SK-MEL-5 (cell line): ENCODE measurements at regions not wholly inside any gene's neighbourhood (a gene's known extent, or its start where the extent isn't known, plus 50 kb on each side); places are given as distances from the start of the nearest gene placed in this dataset.
A peak's percentile ranks its signal among the peaks of the same experiment; 100 is the strongest.

Source experiments
- DNase-seq: peaks from one replicate; pipeline ENCODE4 v3.0.0-alpha.2; 2016; ENCODE audit warnings: low read depth, low spot score
- in situ Hi-C: cut with HindIII; loops from 2 replicates; pipeline ENCODE4 v1.10.0; 2016; ENCODE audit warnings: low sequenced_read_pairs, high pct_unique_total_duplicates, low pct_unique_long_range_greater_than_20kb

GRCh38 chrX:69290292-69290691 lies 125.0 kb upstream of the PJA1 start:
- no peak for DNase-seq
- in situ Hi-C loops = no loop called here

DNA sequence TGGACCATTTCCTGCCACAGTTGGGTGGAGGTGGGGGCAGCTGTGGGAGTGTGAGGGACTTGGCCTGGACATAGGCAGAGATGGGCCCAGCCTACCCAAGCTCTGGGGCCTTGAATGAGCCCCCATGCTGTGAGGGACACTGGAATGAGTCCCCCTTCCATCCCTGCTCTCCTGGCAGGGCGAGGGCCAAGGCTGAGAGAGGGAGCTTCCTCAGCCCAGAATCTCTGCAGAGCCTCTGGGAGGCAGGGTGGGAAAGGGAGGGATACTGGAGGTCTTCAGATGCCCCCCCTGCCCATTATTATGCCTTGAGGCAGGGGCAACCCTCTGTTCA lies 124.5 kb upstream of the PJA1 start:
- DNase-seq = no peak
- in situ Hi-C loops = no loop called here

- no peak for DNase-seq
- in situ Hi-C loops = no loop called here
Measured at GRCh38 chrX:69289046-69289792, 124.0 kb upstream of the PJA1 start.

DNA sequence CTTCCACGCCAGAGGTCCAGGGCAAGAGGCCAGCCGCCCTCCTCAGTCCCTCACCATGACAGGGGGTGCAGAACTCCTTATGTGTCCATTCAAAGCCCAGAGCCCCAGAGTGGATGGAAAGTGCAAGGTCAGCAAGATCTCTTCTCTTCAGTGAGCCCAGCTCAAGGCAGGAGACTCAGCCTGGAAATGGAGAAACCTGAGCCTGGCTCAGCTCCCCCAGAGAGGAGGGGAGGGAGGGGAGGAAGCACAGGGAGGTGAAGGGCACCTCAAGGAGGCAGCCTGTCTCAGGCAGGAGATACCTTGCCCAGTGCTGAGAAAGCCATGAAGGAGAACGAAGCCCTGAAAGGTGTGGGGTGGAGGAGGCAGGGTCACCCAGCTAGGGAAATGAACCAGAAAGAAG lies 121.8 kb upstream of the PJA1 start:
- no peak for DNase-seq
- in situ Hi-C loops = no loop called here

DNA sequence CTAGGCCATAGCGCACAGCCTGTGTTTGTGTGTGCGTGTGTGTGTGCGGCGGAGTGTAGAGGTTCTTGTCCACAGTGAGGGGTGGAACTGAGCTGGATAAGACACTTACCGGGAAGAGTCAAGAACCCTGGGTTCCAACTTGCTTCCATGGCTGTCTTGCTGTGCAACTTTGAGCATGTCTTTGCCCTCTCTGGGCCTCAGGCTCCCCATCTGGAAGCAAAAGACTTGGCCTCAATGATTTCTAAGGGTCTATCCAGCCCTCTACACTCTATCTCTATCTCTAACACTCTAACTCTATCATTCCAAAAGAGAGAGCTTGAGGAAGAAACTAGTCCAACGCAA lies 121.3 kb upstream of the PJA1 start:
- in situ Hi-C loops = no loop called here

GRCh38 chrX:69285881-69286564 lies 120.8 kb upstream of the PJA1 start:
- peak; percentile 27 for DNase-seq
- in situ Hi-C loops = no loop called here

More for the DNA sequence above, 121.3 kb upstream of the PJA1 start:
- no peak for DNase-seq

DNA sequence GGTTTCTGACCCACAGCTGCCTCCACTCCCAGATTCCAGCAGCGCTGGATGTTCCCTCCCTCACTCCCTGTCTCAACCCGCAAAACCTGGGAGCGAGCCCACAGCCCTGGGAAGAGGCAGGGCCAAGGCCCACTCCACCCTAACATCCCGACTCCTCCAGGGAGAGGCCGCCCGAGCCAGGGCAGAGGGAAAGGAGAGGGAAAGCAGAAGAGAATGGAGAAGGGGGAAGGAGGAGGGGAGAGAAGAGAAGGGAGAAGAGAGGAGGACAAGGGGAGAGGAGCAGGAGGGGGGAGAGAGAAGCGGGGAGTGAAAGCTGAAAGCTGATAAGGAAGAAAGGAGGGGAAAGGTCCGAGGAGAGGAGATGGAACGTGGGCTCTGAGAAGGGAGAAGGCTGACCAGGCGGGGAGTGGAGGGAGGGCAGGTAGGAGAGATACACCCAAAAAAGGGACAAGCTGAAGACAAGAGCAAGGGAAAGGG lies 120.2 kb upstream of the PJA1 start:
- in situ Hi-C loops = no loop called here

GRCh38 chrX:69284491-69284890 lies 119.2 kb upstream of the PJA1 start:
- no peak for DNase-seq
- in situ Hi-C loops = no loop called here

More for the DNA sequence above, 120.2 kb upstream of the PJA1 start:
- no peak for DNase-seq

DNA sequence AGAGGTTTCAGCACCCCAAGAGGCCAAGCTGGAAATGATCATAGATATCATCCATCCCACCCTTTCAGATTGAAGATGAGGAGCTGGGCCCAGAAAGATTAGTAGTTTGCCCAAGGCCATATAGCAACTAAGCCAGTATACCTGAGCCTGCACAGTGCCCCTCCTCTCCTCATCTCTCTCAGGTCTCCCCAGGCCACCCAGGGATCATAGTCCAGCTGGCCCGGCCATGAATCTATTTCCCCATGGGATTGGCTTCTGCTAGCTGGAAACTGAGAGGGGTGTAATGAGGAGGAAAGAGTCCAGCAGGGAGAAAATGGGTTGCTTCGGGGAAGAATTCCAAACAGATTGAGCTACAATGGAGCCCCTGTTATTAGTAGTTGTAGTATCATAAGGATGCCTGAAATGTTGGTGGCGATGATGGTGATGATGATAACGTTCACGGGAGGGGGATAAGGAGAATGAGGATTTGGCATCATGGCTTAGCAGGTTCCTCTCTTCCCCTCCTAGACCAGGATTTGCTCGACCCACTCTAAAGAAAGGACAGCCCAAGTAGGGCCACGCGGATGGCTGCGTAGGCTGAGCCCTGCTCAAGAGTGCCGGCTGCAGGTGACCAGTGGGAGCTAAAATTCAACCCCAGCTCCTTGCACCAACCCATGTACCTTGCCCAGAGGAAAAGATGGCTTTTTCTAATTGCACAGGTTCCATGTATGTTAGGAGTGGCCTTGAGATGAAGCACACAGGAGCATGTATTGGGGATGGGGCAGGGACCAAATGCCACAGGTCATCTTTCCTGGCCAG lies 117.8 kb upstream of the PJA1 start:
- no peak for DNase-seq
- in situ Hi-C loops = no loop called here

GRCh38 chrX:69280933-69281332 lies 115.7 kb upstream of the PJA1 start:
- no peak for DNase-seq
- in situ Hi-C loops = no loop called here

GRCh38 chrX:69279234-69279633 lies 114.0 kb upstream of the PJA1 start:
- in situ Hi-C loops = no loop called here
- DNase-seq = no peak

DNA sequence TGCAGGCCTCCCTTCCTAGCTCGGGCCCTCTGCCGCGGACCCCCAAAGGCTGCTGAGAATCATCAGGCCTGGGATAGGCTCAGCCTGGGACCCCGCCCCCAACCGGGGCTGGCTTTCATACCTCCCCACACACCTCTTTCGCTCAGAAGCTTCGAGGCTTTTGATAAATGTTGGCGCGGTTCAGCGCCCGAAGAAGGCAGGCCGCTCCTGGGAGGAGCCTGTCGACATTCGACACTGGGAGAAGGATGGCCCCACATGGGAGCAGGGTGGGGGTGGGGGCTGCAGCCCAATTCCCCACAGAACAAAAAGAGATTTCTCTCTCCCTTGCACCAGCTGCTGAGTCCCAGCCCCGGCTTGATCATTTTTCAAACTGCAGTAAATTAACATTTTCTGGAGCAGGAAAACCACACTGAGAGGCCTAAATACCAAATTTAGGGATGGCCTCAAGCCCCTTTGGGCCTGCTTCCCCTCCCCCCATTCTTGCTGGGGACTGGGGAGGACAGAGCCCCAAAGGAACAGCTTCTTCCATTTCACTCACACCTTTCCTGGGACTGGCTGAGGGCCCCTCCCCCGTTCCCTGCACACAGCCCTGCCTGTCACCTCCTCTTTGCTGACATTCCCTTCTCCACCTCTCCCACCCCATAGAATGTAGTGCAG lies 112.9 kb upstream of the PJA1 start:
- in situ Hi-C loops = no loop called here
- no peak for DNase-seq

DNA sequence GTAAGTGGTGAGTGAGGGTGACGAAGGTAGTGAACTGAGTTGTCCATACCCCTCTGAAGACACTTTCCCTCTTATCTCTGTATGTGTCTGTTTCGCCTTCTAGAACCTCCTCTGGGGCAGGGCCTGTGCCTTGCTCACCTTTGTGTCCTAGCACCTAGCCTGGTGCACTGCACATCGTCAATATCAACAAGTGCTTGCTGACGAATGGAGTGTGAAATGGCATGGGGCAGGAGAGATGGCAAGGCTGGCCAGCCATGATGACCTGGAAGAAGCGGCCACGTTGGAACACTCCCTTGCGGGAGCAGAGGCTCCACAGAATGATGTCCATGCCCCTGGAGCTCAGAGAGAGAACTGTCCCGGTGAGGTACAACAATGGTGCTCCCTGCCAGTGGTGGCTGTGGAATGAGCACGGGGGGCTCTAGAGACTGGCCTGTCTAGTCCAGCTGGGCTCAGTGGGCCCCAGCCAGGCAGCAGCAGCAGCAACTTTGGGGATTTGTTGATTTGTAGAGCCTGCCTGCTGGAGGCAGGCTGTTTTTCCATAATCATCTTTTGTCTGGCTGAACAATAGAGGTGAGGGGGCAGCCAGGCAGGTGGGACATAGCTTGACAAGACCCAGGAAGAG lies 112.2 kb upstream of the PJA1 start:
- no peak for DNase-seq
- in situ Hi-C loops = no loop called here

DNA sequence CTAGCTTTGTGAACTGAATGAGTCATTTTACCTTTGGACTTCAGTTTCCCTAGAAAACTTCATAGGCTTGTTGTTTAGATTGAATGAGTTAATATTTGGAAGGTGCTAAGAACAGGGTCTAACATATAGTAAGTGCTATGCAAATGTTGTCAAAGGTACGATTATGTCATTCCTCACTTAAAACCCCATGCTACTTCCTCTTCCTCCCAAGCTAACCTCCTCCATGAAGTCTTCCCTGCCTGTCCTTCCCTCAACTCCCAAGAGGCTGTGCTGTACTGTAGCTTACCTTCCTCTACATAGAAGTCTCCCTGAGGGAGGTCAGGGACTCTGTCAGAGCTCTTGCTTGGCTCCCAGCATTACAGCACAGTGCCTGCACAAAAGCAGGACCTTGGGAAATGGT lies 103.4 kb upstream of the PJA1 start:
- no peak for DNase-seq
- in situ Hi-C loops = no loop called here

GRCh38 chrX:69264158-69264581 lies 98.9 kb upstream of the PJA1 start:
- DNase-seq = no peak
- in situ Hi-C loops = no loop called here

DNA sequence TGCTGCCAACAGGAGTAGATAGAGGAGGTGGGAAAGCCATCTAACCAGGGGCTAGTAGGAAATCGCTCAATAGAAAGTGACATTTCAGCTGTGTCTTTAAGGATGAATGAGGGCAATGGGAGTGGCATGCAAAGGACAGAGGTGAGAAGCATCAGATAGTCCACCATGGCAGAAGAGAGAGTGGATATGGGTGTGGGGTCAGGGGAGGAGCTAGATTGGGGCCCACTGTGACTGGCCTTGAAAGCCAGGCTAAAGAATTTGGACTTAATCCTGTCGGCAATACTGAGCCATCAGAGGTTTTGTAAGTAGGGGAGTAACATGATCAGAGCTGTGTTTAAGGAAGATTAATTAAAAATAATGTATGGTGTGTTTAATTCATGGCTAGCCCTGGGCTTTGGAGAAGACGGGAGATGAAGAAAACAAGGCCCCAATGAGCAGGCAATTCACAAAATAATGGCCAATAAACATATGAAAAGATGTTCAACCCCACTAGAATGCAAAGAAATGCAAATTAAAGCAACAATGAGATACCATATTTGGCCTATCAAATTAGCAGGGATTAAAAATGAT lies 98.1 kb upstream of the PJA1 start:
- in situ Hi-C loops = no loop called here

More for the DNA sequence above, 98.1 kb upstream of the PJA1 start:
- no peak for DNase-seq
